ENCODE measurements at regions not wholly inside any gene's neighbourhood (a gene's known extent, or its start where the extent isn't known, plus 50 kb on each side); places are given as distances from the start of the nearest gene placed in this dataset.

DNA sequence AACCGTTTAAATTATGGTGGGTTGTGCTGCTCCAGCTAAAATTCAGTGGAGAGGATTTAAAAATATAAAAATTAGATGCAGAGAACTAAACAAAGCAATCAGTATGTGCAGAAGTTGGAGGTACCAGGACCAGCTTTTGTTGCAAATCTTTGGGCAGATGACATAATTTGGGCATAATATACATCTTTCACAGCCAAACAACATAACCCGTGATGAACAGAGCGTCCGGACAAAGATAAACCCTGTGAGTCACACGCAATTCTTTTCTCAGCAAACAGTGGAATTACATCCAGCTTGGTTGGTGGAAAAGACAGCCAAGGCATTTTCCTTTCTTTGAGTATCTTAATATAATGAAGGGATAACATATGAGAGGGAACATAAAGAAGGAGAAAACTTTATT is 419.4 kb upstream of the ADAMTS9 start:
- H3K9me3 ChIP-seq, result no peaks in the 10 kb centered on the region
- H3K4me3 ChIP-seq, result no peak overlapping the region
- H3K27ac ChIP-seq, result no peak overlapping the region
- H3K27me3 ChIP-seq, result no peaks in the 10 kb centered on the region
- no peaks in the 10 kb centered on the region for H3K36me3 ChIP-seq
- ATAC-seq, result no peak
- H3K4me1 ChIP-seq, result no peaks in the 10 kb centered on the region
- TF ChIP-seq, protein P1, sequence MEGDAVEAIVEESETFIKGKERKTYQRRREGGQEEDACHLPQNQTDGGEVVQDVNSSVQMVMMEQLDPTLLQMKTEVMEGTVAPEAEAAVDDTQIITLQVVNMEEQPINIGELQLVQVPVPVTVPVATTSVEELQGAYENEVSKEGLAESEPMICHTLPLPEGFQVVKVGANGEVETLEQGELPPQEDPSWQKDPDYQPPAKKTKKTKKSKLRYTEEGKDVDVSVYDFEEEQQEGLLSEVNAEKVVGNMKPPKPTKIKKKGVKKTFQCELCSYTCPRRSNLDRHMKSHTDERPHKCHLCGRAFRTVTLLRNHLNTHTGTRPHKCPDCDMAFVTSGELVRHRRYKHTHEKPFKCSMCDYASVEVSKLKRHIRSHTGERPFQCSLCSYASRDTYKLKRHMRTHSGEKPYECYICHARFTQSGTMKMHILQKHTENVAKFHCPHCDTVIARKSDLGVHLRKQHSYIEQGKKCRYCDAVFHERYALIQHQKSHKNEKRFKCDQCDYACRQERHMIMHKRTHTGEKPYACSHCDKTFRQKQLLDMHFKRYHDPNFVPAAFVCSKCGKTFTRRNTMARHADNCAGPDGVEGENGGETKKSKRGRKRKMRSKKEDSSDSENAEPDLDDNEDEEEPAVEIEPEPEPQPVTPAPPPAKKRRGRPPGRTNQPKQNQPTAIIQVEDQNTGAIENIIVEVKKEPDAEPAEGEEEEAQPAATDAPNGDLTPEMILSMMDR (IDR thresholded peaks at IDR 0.05), result no peak
- TF ChIP-seq POLR2A (IDR thresholded peaks at IDR 0.05), result no peak
- 17 to 35% methylated on average over 4 to 5 of the region's 5 CpGs for WGBS, 2 donors (ENCODE audit: low coverage in 1 of 2)

DNA sequence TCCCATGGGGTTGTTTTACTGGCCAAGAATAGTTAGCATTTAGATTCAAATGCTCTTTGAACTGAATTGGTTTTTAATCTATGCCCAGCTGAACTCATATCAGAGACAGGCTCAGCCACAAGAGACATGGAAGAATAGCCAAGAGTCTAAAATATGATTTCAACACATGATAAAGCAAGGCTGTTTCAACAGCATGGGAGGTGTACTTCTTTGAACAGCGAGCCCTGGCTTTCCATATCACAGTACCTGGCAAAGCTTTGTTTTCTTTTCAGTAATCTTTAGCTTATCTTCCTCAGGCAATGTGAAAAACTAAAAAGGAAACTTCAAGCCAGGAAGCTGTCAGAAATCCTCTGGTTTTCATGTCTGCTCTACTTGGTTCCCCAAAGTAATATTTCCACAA is 413.6 kb upstream of the ADAMTS9 start:
- TF ChIP-seq POLR2A (IDR thresholded peaks at IDR 0.05) (no peak), EP300 (IDR thresholded peaks at IDR 0.05) (no peak), POLR2AphosphoS5 (IDR thresholded peaks at IDR 0.05) (no peak)
- TF ChIP-seq, protein P1 (IDR thresholded peaks at IDR 0.05), result no peak
- H3K9me3 ChIP-seq, result no peaks in the 10 kb centered on the region
- no peak overlapping the region for H3K27ac ChIP-seq
- ATAC-seq, result no peak
- H3K36me3 ChIP-seq, result no peaks in the 10 kb centered on the region
- H3K27me3 ChIP-seq, result no peaks in the 10 kb centered on the region
- no peaks in the 10 kb centered on the region for H3K4me1 ChIP-seq
- WGBS, 2 donors (ENCODE audit: low coverage in 1 of 2), result 27 to 69% methylated on average over 1 of the region's 1 CpG
- H3K4me3 ChIP-seq, result no peak overlapping the region

DNA sequence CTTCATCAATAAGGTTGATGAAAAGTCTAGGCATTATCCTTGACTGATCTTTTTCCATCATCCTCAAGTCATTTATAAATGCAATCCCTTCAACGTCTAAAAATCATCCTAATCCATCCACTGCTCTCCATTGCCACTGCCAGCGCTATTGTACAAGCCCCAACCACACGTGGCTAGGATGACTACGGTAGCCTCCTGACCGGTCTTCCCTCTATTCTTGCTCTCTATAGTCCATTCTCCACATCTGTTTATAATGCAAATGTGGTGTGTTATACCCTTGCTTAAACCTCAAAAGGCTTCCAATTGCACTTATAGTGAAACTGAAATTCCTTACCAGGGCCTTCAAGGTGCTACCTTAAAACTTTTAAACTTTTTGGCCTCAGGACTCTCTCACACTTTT is 410.6 kb upstream of the ADAMTS9 start:
- WGBS, 2 donors (ENCODE audit: low coverage in 1 of 2), result 80 to 88% methylated on average over 5 of the region's 5 CpGs
- H3K4me1 ChIP-seq, result no peaks in the 10 kb centered on the region
- H3K4me3 ChIP-seq, result no peak overlapping the region
- H3K36me3 ChIP-seq, result no peaks in the 10 kb centered on the region
- H3K27me3 ChIP-seq, result no peaks in the 10 kb centered on the region
- no peak for ATAC-seq
- no peaks in the 10 kb centered on the region for H3K9me3 ChIP-seq
- TF ChIP-seq POLR2A (IDR thresholded peaks at IDR 0.05), result no peak
- no peak for TF ChIP-seq EP300 (IDR thresholded peaks at IDR 0.05)
- no peak for TF ChIP-seq POLR2AphosphoS5 (IDR thresholded peaks at IDR 0.05)
- TF ChIP-seq, protein P1 (IDR thresholded peaks at IDR 0.05), result no peak
- H3K27ac ChIP-seq, result no peak overlapping the region

DNA sequence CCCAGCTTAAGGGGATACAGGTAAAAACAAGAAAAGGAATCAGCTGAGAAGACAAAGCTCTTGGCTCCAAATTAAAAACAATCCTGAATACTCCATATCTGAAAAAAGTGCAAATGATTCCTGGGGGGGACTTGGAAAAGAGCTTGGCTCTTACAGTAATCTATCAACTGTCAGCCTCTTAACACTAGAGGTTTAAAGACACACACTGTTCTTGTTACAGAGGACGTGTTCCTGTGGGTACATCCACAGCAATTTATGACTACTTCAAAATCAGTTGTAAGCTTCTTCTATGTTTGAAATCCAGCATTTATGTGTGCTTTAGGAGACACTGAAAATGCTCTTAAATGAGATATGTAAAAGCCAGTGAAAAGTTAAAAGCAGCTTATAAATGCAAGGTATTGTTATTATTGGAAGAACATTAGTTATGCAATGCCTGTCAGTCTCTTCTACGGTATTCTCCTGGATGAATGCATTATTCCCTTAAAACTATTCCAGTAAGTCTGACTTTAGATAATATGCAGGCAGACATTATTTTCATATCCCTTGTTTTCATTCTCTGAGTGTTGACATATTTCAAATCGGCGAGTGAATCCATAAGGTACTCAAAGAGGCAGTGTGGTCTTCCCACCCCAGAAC is 408.4 kb upstream of the ADAMTS9 start:
- H3K9me3 ChIP-seq, result no peaks in the 10 kb centered on the region
- no peak overlapping the region for H3K27ac ChIP-seq
- no peak for ATAC-seq
- TF ChIP-seq POLR2AphosphoS5 (IDR thresholded peaks at IDR 0.05) (no peak), EP300 (IDR thresholded peaks at IDR 0.05) (no peak), POLR2A (IDR thresholded peaks at IDR 0.05) (no peak)
- no peak overlapping the region for H3K4me3 ChIP-seq
- no peaks in the 10 kb centered on the region for H3K27me3 ChIP-seq
- H3K36me3 ChIP-seq, result no peaks in the 10 kb centered on the region
- 79 to 90% methylated on average over 2 to 4 of the region's 4 CpGs for WGBS, 2 donors (ENCODE audit: low coverage in 1 of 2)
- no peaks in the 10 kb centered on the region for H3K4me1 ChIP-seq

DNA sequence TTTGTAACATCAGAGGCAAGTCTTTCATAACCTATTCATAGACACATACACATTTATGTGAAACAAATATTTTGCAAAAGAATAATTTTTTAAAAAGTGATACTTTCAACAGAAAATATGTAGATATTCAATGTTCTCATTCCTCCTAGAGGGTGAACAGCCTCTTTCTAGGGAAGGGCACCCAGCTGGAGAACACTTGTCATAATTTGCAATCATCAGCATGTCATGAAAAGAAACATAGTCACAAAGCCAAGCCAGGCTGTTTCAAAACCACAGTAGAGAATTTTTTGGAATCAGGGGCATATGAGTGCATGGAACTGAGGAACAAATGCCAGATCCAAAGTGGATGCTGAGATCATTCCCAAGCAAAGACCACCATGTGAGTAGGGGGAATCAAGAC is 406.9 kb upstream of the ADAMTS9 start:
- Histone ChIP-seq H3K9me3 (no peaks in the 10 kb centered on the region), H3K4me1 (no peaks in the 10 kb centered on the region), H3K27me3 (no peaks in the 10 kb centered on the region), H3K27ac (no peak overlapping the region), H3K4me3 (no peak overlapping the region), H3K36me3 (no peaks in the 10 kb centered on the region)
- TF ChIP-seq EP300 (IDR thresholded peaks at IDR 0.05) (no peak), POLR2AphosphoS5 (IDR thresholded peaks at IDR 0.05) (no peak), POLR2A (IDR thresholded peaks at IDR 0.05) (no peak)
- TF ChIP-seq, protein P1 (IDR thresholded peaks at IDR 0.05), result no peak
- ATAC-seq, result no peak

Measured in gastroesophageal sphincter (tissue), 4 donors.